UCSD-AML1 (cell line): ENCODE measurements at regions not wholly inside any gene's neighbourhood (a gene's known extent, or its start where the extent isn't known, plus 50 kb on each side); places are given as distances from the start of the nearest gene placed in this dataset.
"Not testable (repeated sequence)": the region's sequence is repeated elsewhere in the genome, so short reads cannot be mapped to it uniquely, and the experiment has no call there.

Source experiments
- DNase-seq: peaks from one replicate; lab custom pipeline; 2025; ENCODE audit not compliant: unreplicated experiment; lab: John Stamatoyannopoulos, UW

- DNase-seq = no peak
Measured at GRCh38 chr14:89572596-89573398, 155.8 kb upstream of the FOXN3 start.

DNA sequence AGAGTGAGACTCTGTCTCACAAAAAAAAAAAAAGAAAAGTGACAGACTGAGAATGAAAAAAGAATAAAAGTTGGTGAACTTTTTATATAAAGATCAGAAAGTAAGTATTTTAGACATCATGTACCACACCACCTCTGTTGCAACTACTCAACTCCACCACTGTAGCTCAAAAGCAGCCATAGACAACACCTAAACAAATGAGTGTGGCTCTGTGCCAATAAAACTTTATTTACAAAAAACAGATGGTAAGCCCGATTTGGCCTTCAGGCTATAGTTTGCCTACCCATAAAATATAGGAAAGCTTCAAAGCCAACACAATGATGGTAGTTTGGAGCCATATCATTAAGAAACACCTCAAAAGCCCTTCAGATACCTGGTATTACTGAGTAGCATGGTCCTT, 154.5 kb upstream of the FOXN3 start:
- no peak for DNase-seq

- DNase-seq = no peak
Measured at GRCh38 chr14:89566644-89567415, 149.8 kb upstream of the FOXN3 start.

DNA sequence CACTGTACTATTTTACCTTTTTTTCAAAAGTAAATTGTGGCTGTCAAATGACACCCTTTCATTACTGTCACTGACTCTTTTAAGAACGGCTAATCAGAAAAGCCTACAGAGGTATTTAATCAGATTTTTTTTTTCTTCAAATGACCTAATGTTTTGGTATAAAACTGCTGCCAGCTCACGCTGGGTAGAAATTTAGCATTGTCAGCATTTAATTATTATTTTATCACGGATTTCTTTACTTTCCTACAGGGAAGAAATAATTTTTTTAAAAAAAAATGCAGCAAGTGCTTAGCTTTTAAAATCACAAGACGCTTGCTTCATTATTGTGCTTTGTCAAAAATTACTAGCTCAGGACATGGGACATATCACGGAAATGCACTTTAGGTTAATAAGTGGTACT, 149.1 kb upstream of the FOXN3 start:
- no peak for DNase-seq

GRCh38 chr14:89565607-89566006, 148.6 kb upstream of the FOXN3 start:
- no peak for DNase-seq

- no peak for DNase-seq
Measured at GRCh38 chr14:89564989-89565388, 148.0 kb upstream of the FOXN3 start.

- DNase-seq = no peak
Measured at GRCh38 chr14:89564286-89564957, 147.4 kb upstream of the FOXN3 start.

DNA sequence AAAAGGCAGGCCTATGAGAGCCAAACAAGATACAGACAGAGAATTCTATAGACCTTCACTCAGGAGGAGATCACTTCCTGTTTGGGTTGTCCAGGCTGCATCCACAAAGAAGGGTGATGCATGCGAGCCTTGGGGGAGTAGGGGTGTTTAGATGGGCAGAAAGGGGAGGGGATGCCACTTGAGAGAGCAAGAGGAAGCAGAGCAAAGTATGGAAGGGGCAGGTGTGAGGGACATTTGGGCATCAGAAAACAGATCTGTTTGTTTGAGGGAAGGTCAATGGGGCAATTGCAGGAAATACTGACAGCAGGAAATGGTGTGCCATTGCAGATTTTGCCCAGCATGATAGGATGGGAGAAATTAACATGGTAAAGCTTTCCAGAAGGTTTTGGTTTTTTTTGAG, 146.4 kb upstream of the FOXN3 start:
- DNase-seq = no peak

GRCh38 chr14:89551955-89552354, 134.9 kb upstream of the FOXN3 start:
- no peak for DNase-seq

- DNase-seq = no peak
Measured at GRCh38 chr14:89551432-89551831, 134.4 kb upstream of the FOXN3 start.

DNA sequence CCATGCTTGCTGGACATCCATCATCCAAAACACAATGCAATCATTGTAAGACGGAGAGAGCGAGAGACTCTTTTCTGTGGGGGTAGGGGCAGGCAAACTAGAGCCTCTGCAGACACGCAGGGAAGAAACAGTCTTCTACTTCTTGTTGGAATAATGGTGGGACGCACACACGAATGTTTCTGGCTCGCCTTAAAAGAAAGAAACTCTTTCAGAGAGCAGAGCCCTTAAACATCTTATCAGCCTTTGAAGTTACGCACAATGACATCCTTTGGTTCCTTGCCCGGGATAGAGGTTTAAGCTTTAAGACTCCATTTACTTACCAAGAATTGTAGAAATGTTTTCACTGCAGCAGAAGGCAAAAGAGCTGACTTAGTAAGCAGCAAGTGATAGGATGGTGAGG, 133.8 kb upstream of the FOXN3 start:
- no peak for DNase-seq

DNA sequence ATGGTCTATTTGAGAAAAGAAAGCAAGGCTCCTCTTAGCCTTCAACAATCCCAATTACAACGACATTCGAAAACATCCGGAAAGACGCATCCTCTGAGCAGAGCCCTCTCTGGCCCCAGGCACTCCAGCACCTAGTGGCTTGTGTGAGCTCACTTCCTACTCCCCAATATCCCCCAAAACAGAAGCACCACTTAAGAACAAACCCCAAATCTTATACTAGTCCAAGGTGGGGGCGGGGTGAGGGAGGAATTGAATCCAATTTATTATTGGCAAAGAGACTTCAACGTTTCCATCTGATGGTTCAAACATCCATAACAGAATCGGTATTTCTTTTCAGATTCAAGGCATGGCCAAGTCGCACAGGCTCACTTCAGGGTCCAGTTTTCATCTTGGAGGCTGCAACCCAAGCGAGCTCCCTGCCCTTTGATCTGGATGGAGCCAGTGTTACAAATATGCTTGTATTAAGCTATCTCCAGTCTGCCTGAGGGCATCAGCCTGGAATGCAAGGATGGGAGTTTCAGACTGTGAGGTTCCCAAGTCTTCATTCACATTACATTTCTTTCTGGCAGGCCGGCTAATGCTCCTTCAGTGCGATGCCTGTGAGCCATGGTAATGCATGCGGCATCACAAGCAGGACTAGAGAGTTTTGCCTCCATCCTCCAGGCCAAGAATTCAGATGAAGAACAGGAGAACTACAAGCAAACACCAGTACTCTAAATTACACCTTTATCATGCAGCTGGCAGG, 132.5 kb upstream of the FOXN3 start:
- DNase-seq = no peak

DNA sequence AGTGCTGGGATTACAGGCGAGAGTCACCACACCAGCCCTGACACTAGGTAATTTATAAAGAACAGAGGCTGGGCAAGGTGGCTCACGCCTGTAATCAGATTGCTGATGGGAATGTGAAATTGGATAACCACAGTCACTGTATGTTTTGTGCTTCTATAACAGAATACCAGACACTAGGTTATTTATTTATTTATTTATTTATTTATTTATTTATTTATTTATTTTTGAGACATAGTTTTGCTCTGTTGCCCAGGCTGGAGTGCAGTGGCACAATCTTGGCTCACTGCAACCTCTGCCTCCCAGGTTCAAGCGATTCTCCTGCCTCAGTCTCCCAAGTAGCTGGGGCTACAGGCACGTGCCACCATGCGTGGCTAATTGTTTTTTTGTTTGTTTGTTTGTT, 130.0 kb upstream of the FOXN3 start:
- not testable (repeated sequence) for DNase-seq

DNA sequence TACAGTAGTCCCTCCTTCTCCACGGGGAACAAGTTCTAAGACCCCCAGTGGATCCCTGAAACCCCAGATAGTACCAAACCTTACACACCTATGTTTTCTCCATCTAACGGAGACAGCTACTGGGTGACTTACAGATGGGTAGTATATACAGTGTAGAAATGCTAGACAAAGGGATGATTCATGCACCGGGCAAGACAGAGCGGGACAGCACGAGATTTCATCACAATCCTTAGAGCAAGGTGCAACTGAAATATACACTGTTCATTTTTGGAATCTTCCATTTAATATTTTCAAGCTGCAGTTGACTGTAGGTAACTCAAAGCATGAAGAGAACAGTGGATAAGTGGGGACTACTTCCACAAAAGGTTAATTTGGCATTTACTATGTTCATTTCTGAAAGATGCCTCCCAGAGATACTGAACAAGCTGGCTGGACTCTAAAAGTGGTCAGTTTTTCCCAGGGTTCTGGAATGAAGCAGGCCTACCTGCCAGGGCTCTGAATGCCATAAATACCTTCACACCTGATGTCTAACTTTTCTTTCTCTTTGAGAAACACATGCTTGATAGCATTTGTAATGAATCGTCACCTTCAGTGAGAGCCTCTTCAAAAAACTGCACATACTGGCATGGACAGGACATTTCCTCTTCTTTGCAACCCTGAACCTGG, 127.7 kb upstream of the FOXN3 start:
- no peak for DNase-seq

DNA sequence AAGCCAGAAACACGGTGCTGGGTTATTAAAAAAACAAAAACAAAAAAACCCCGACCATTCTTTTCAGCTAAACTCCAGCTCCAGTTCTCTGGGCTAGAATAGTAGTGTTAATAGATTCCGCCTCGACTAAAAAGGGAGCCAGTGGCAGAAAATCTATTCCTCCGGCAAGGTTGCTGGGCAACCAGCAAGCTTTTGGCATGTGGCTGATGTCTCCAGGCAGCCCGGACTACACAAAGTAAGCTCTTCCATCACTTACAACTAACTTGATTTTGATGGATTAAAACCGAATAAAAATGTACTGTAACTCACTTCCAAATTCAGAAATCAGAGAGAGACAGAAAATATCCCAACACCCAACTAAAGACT, 126.4 kb upstream of the FOXN3 start:
- DNase-seq = no peak

- no peak for DNase-seq
Measured at GRCh38 chr14:89542786-89543424, 125.9 kb upstream of the FOXN3 start.

DNA sequence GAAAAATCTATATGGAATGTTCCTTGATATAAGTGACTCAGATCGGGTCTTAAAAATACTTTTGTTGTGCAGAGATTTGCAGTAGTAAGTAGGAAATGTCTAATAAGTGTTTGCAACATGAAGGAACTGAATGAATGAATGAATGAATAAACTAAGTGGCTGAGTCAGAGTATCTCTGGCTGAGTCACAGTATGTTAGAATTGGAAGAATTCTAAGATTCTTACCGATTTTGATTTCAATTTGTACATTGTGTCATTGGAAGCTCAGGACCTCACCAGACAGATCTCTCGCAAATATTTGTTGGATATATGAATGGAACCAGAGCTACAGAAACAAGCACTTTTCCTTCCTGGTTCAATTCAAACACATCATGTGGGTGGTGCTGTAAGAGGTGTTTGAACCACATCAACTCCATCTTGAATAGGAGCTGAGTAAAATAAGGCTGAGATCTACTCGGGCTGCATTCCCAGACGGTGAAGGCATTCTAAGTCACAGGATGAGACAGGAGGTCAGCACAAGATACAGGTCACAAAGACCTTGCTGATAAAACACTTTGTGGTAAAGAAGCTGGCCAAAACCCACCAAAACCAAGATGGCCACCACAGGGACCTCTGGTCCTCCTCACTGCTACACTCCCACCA, 123.9 kb upstream of the FOXN3 start:
- DNase-seq = no peak

GRCh38 chr14:89540009-89540829, 123.2 kb upstream of the FOXN3 start:
- no peak for DNase-seq

DNA sequence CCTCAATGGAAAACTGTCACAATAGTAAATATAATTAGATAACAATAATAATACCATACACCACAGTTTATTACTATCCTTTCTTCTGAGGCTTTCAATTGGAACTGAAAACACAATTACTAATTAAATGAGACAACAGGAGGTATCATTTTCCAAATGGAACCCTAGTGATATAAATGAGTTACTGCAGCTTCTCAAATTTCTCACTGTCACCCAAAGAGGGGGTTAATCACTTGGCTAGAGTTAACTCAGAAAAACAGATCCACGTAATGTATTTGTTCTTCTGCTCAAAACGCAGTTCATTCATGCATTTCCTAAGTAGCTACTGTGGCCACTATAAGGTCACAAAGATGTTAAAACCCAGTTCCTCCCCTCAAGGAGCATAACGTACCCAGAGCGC, 120.9 kb upstream of the FOXN3 start:
- DNase-seq = no peak
